ENCODE measurements at regions not wholly inside any gene's neighbourhood (a gene's known extent, or its start where the extent isn't known, plus 50 kb on each side); places are given as distances from the start of the nearest gene placed in this dataset.

- DNase-seq (ENCODE audit: low spot score): no peak
- TF ChIP-seq, protein P1, sequence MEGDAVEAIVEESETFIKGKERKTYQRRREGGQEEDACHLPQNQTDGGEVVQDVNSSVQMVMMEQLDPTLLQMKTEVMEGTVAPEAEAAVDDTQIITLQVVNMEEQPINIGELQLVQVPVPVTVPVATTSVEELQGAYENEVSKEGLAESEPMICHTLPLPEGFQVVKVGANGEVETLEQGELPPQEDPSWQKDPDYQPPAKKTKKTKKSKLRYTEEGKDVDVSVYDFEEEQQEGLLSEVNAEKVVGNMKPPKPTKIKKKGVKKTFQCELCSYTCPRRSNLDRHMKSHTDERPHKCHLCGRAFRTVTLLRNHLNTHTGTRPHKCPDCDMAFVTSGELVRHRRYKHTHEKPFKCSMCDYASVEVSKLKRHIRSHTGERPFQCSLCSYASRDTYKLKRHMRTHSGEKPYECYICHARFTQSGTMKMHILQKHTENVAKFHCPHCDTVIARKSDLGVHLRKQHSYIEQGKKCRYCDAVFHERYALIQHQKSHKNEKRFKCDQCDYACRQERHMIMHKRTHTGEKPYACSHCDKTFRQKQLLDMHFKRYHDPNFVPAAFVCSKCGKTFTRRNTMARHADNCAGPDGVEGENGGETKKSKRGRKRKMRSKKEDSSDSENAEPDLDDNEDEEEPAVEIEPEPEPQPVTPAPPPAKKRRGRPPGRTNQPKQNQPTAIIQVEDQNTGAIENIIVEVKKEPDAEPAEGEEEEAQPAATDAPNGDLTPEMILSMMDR (conservative IDR thresholded peaks at IDR 0.05; ENCODE audit: low read length): no peak
- TF ChIP-seq EZH2phosphoT487 (IDR thresholded peaks at IDR 0.05; ENCODE audit: borderline replicate concordance, low read depth, low read length): no peak
- no peaks in the 10 kb centered on the region for H3K9me3 ChIP-seq (ENCODE audit: low read length)
- H3K4me2 ChIP-seq (ENCODE audit: low read length): no peak overlapping the region
- no peaks in the 10 kb centered on the region for H3K36me3 ChIP-seq (ENCODE audit: insufficient read depth, low read length)
- BruUV-seq (replicated peaks): no TSS peak
- H3K4me1 ChIP-seq (ENCODE audit: insufficient read depth, low read length, poor library complexity, severe bottlenecking): no peaks in the 10 kb centered on the region
- H3K27ac ChIP-seq (ENCODE audit: low read depth, low read length, poor library complexity, severe bottlenecking): no peak overlapping the region
- no peaks in the 10 kb centered on the region for H3K9me2 ChIP-seq (ENCODE audit: insufficient read depth, low read length)
- CTCF ChIA-PET (ENCODE audit: unreplicated experiment): no interaction called here
- no peak overlapping the region for H3K4me3 ChIP-seq (ENCODE audit: low read depth, low read length, poor library complexity, severe bottlenecking)
- H3K79me2 ChIP-seq (ENCODE audit: insufficient read depth, low read depth, low read length): no peaks in the 10 kb centered on the region
- intact Hi-C loops (cut with micrococcal nuclease; ENCODE audit: unreplicated experiment): no loop called here
- POLR2A ChIA-PET: interaction anchor here (0.6 to 2.3 kb wide), 2 partner anchors 8 to 831 kb away, joined by 3 to 5 read pairs; no protein-coding TSS in a partner anchor
- H2AFZ ChIP-seq (ENCODE audit: low read length): no peak overlapping the region
- H4K20me1 ChIP-seq (ENCODE audit: insufficient read depth, low read length): no peaks in the 10 kb centered on the region
Measured at GRCh38 chr4:96993560-96993959, 1149.7 kb downstream of the STPG2 start.

DNA sequence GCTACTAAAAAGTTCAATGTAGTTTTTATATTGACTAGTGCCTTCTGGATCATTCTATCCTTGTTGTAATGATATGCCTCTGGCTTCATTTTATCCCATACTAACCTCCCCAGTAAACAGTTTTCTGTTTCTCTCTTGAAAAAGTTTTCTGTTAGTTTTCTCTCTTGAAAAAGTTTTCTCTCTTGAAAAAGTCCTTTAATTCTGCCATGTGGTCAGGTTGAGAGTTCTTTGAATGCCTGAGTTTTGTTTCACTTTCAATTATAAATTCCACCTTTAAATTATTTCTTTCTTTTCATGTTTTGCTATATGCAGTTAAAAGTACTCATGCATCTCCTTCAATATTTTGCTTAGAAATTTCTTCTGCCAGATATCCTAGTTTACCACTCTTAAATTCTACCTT lies 1139.6 kb downstream of the STPG2 start:
- no peak overlapping the region for H2AFZ ChIP-seq (ENCODE audit: low read length)
- no peaks in the 10 kb centered on the region for H3K4me1 ChIP-seq (ENCODE audit: insufficient read depth, low read length, poor library complexity, severe bottlenecking)
- no peaks in the 10 kb centered on the region for H3K36me3 ChIP-seq (ENCODE audit: insufficient read depth, low read length)
- no peaks in the 10 kb centered on the region for H4K20me1 ChIP-seq (ENCODE audit: insufficient read depth, low read length)
- no peaks in the 10 kb centered on the region for H3K79me2 ChIP-seq (ENCODE audit: insufficient read depth, low read depth, low read length)
- CTCF ChIA-PET (ENCODE audit: unreplicated experiment): no interaction called here
- no peak overlapping the region for H3K4me3 ChIP-seq (ENCODE audit: low read depth, low read length, poor library complexity, severe bottlenecking)
- intact Hi-C loops (cut with micrococcal nuclease; ENCODE audit: unreplicated experiment): no loop called here
- H3K9me2 ChIP-seq (ENCODE audit: insufficient read depth, low read length): no peaks in the 10 kb centered on the region
- H3K4me2 ChIP-seq (ENCODE audit: low read length): no peak overlapping the region
- POLR2A ChIA-PET: interaction anchor here (0.6 kb wide), 1 partner anchor 16 kb away, joined by 3 read pairs; no protein-coding TSS in a partner anchor
- H3K27ac ChIP-seq (ENCODE audit: low read depth, low read length, poor library complexity, severe bottlenecking): no peak overlapping the region
- no peak for DNase-seq (ENCODE audit: low spot score)
- BruUV-seq (replicated peaks): no TSS peak
- H3K9me3 ChIP-seq (ENCODE audit: low read length): no peaks in the 10 kb centered on the region
- no peak for TF ChIP-seq EZH2phosphoT487 (IDR thresholded peaks at IDR 0.05; ENCODE audit: borderline replicate concordance, low read depth, low read length)
- TF ChIP-seq, protein P1 (conservative IDR thresholded peaks at IDR 0.05; ENCODE audit: low read length): no peak

DNA sequence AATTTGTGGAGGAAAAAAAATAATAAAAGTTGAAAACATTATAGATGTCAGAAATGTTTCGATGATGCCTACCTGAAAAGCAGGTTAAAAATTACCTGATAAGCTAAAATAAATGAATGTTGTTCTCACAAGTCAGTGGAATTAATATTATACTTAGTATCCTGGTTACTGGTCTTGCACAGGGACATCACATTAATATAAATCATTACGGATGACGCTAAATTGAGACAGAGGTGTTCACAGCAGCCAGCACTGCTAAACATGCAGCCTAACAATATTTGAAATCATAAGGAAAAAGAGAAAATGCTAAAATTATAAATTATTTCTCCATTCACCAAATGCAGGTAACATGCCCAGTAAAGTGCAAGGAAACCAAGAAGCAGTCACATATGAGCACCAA lies 1130.0 kb downstream of the STPG2 start:
- Histone ChIP-seq H2AFZ (ENCODE audit: low read length) (no peak overlapping the region), H3K9me2 (ENCODE audit: insufficient read depth, low read length) (no peaks in the 10 kb centered on the region), H3K4me2 (ENCODE audit: low read length) (no peak overlapping the region), H3K4me1 (ENCODE audit: insufficient read depth, low read length, poor library complexity, severe bottlenecking) (no peaks in the 10 kb centered on the region), H3K4me3 (ENCODE audit: low read depth, low read length, poor library complexity, severe bottlenecking) (no peak overlapping the region), H4K20me1 (ENCODE audit: insufficient read depth, low read length) (no peaks in the 10 kb centered on the region), H3K27ac (ENCODE audit: low read depth, low read length, poor library complexity, severe bottlenecking) (no peak overlapping the region), H3K36me3 (ENCODE audit: insufficient read depth, low read length) (no peaks in the 10 kb centered on the region), H3K79me2 (ENCODE audit: insufficient read depth, low read depth, low read length) (no peaks in the 10 kb centered on the region), H3K9me3 (ENCODE audit: low read length) (no peaks in the 10 kb centered on the region)
- no TSS peak for BruUV-seq (replicated peaks)
- no peak for TF ChIP-seq EZH2phosphoT487 (IDR thresholded peaks at IDR 0.05; ENCODE audit: borderline replicate concordance, low read depth, low read length)
- TF ChIP-seq, protein P1 (conservative IDR thresholded peaks at IDR 0.05; ENCODE audit: low read length): no peak
- intact Hi-C loops (cut with micrococcal nuclease; ENCODE audit: unreplicated experiment): no loop called here
- ChIA-PET POLR2A (interaction anchor here (1.0 kb wide), 1 partner anchor 10 kb away, joined by 3 read pairs; no protein-coding TSS in a partner anchor), CTCF (ENCODE audit: unreplicated experiment) (no interaction called here)
- DNase-seq (ENCODE audit: low spot score): no peak

Measured in OCI-LY7 (cell line).